Spleen (tissue), 7 donors: ENCODE measurements at regions not wholly inside any gene's neighbourhood (a gene's known extent, or its start where the extent isn't known, plus 50 kb on each side); places are given as distances from the start of the nearest gene placed in this dataset.

Source experiments
- CTCF ChIP-seq, 11 experiments: fragments of 200-600 bp in 7 of 11; fragments of 450-650 bp in 4 of 11; sonication (generic) in 4 of 11; IDR thresholded peaks in 8 of 11; conservative IDR thresholded peaks in 3 of 11; 1 replicate in 7 of 11; 2 replicates in 4 of 11; pipeline versions ENCODE4 v1.4.0 to v1.8.0; 2016 to 2021; ENCODE audit warnings: antibody characterized with exemption in 11 of 11, inconsistent platforms in 4 of 11, mild to moderate bottlenecking in 1 of 11
- POLR2A ChIP-seq, 3 donors: fragments of 450-650 bp; IDR thresholded peaks; one replicate each; pipeline ENCODE4 v1.5.1; 2017; ENCODE audit warnings: antibody characterized with exemption in 3 of 3, mild to moderate bottlenecking in 1 of 3
- POLR2AphosphoS5 ChIP-seq, 3 donors: sonication (generic); formaldehyde crosslinking; IDR thresholded peaks; one replicate each; pipeline ENCODE4 v1.5.1; 2017; ENCODE audit warnings: antibody characterized with exemption in 3 of 3
- donor health status: DM: no; HTN: no; CAD: no; lungs with moderate emphysema.
- donor health status: DM: no; HTN: no; CAD: no.
- donor health status: DM: no; HTN: no; CAD: no.

- TF ChIP-seq POLR2AphosphoS5 (IDR thresholded peaks at IDR 0.05) = no peak
- no peak for TF ChIP-seq CTCF (IDR thresholded peaks at IDR 0.05 in 8 of 11, conservative IDR thresholded peaks at IDR 0.05 in 3 of 11)
- TF ChIP-seq POLR2A (IDR thresholded peaks at IDR 0.05) = no peak
Observed at GRCh38 chr6:142507065-142507464, 205.3 kb downstream of the ADGRG6 start.
